ENCODE measurements at regions not wholly inside any gene's neighbourhood (a gene's known extent, or its start where the extent isn't known, plus 50 kb on each side); places are given as distances from the start of the nearest gene placed in this dataset.

DNA sequence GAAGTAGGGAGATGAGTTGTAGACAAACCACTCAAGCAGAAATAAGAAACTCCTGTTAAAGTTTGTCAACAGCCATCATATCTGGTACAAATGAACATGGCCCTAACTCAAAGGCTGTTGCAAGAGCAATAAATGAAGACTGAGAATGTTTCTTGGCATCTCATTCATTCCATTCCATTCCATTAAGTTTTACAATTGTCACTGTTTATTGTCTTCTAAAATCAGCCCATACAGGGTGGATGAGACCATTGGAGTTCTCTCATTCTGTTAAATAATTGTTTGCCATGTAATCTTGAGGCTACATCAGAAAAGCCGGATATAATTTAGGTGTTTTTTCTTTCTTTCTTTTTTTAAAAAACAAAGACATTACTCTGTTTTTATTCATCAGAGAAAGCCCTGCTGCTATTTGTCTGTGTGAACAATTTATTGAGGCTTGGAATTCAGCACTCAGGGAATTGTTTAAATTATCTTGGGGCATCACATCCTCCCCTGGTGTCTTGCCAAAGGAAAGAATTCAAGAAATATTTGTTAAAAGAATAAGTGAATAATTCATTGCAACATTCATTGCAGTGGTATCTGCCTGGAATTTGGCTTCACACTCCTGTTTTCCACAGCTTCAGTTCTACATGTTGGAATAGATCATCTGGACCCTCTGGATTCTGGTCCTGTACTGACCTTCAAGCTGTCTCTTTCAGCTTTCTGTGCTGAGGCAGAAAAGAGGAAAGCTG, 604.5 kb downstream of the PLPP3 start:
- Histone ChIP-seq H3K9ac (no peak overlapping the region), H3K27me3 (replicated peaks; ENCODE audit: insufficient read depth) (no peaks in the 10 kb centered on the region), H3K36me3 (ENCODE audit: low read depth) (no peaks in the 10 kb centered on the region), H3K9me3 (ENCODE audit: low read depth) (no peaks in the 10 kb centered on the region), H3K4me1 (ENCODE audit: insufficient read depth) (peaks cover 48% of the 10 kb centered on the region), H3K4me2 (ENCODE audit: unreplicated experiment) (peak overlapping the region; percentile 30), H3K4me3 (peak overlapping the region; percentile 8), H3K79me2 (ENCODE audit: insufficient read depth) (no peaks in the 10 kb centered on the region), H3K9me2 (ENCODE audit: insufficient read depth) (no peaks in the 10 kb centered on the region), H3F3A (ENCODE audit: insufficient read depth) (peaks cover 32% of the 10 kb centered on the region), H2AFZ (no peak overlapping the region), H3K27ac (peak overlapping the region; percentile 50), H4K20me1 (ENCODE audit: insufficient read depth) (no peaks in the 10 kb centered on the region)
- peak; percentile 83 for DNase-seq
- TF ChIP-seq EZH2 (IDR thresholded peaks at IDR 0.05; ENCODE audit: insufficient read depth, poor library complexity, severe bottlenecking), result no peak
- 0 out of 2 replicates have a peak, but pooled peaks have one; percentile 35 for TF ChIP-seq EZH2phosphoT487 (IDR thresholded peaks at IDR 0.05; ENCODE audit: insufficient read depth, low read depth)
- in situ Hi-C loops (cut with MboI), result no loop called here
- 0% methylated on average over 1 of the region's 1 CpG for WGBS, 2 experiments (ENCODE audit: low coverage in 1 of 2, low lambda C conversion rate in 2 of 2, missing lambda C conversion rate in 2 of 2)

DNA sequence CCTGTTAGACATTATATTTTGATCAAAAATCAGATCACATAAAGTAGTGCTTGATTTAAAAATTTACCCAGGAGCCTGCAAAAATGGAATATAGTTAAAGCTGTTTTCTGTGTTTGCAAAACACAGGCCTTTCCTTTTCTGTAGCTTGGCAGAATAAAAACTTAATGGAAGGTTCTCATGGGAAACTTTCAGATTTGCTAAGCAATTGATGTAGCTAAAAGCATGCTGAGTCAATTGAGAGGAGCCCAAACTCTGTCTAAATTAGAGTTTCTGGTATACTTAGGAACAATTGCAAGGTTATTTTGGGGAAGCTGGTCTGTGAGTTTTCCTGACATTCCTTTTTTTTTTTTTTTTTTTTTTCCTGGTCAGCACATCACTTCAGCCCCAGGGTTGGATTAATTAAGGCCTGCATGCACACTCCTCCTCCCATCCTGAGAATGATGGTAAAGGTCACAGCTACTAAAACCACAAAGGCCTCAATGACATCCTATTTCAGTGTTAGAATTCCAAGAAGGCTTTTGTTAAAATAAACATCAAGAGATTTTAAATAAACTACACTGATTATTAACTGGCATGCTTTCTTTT, 608.7 kb downstream of the PLPP3 start:
- Histone ChIP-seq H3K4me2 (ENCODE audit: unreplicated experiment) (no peak overlapping the region), H3K27me3 (replicated peaks; ENCODE audit: insufficient read depth) (no peaks in the 10 kb centered on the region), H3K9ac (no peak overlapping the region), H3K4me1 (ENCODE audit: insufficient read depth) (peaks cover 47% of the 10 kb centered on the region), H4K20me1 (ENCODE audit: insufficient read depth) (no peaks in the 10 kb centered on the region), H3K36me3 (ENCODE audit: low read depth) (no peaks in the 10 kb centered on the region), H3K9me2 (ENCODE audit: insufficient read depth) (no peaks in the 10 kb centered on the region), H3K79me2 (ENCODE audit: insufficient read depth) (no peaks in the 10 kb centered on the region), H3K4me3 (no peak overlapping the region), H3K27ac (no peak overlapping the region), H3F3A (ENCODE audit: insufficient read depth) (peaks cover 30% of the 10 kb centered on the region), H3K9me3 (ENCODE audit: low read depth) (no peaks in the 10 kb centered on the region), H2AFZ (no peak overlapping the region)
- DNase-seq, result peak; percentile 40
- in situ Hi-C loops (cut with MboI), result no loop called here
- TF ChIP-seq EZH2 (IDR thresholded peaks at IDR 0.05; ENCODE audit: insufficient read depth, poor library complexity, severe bottlenecking) (no peak), EZH2phosphoT487 (IDR thresholded peaks at IDR 0.05; ENCODE audit: insufficient read depth, low read depth) (0 out of 2 replicates have a peak, but pooled peaks have one; percentile 48)

DNA sequence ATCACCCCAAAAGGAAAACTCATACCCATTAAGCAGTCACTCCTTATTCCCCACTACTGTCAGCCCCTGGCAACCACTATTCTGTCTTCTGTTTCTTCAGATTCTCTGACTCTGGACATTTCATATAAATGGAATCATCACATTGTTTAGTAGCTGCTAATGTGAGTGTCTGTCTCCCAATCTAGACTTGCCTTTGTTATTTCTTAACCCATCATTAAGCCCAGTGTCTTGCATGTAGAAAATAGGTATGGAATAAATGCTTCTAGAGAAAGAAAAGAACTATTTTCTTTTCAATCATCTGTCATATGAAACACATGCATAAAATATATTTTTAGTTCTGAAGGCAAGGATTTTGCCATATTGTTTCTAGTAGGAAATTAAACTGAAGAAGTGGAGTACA, 610.0 kb downstream of the PLPP3 start:
- Histone ChIP-seq H3F3A (ENCODE audit: insufficient read depth) (peaks cover 18% of the 10 kb centered on the region), H3K4me2 (ENCODE audit: unreplicated experiment) (no peak overlapping the region), H3K9me2 (ENCODE audit: insufficient read depth) (no peaks in the 10 kb centered on the region), H3K27ac (no peak overlapping the region), H3K4me3 (no peak overlapping the region), H2AFZ (no peak overlapping the region), H3K9ac (no peak overlapping the region), H4K20me1 (ENCODE audit: insufficient read depth) (no peaks in the 10 kb centered on the region), H3K36me3 (ENCODE audit: low read depth) (no peaks in the 10 kb centered on the region), H3K27me3 (replicated peaks; ENCODE audit: insufficient read depth) (no peaks in the 10 kb centered on the region), H3K4me1 (ENCODE audit: insufficient read depth) (peaks cover 34% of the 10 kb centered on the region), H3K79me2 (ENCODE audit: insufficient read depth) (no peaks in the 10 kb centered on the region), H3K9me3 (ENCODE audit: low read depth) (no peaks in the 10 kb centered on the region)
- DNase-seq, result no peak
- no peak for TF ChIP-seq EZH2phosphoT487 (IDR thresholded peaks at IDR 0.05; ENCODE audit: insufficient read depth, low read depth)
- no peak for TF ChIP-seq EZH2 (IDR thresholded peaks at IDR 0.05; ENCODE audit: insufficient read depth, poor library complexity, severe bottlenecking)
- in situ Hi-C loops (cut with MboI), result no loop called here

DNA sequence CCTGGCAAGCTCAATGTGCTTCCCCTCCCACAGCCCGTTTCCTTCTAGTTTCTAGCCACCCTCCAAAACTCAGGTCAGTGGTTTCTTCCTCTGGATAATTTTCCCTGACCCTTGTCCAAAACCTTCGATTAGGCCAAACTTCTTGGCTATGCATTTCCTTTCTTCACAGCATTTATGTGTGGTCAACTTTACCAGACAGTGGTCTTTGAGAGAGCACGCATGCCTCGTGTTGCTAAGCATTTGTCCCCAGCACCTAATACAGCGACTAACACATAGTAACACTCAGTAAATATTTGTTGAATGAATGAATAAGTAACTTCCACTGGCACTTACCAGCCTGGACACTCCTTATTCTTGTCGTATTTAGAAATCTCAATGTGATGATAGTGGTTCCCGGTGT, 610.7 kb downstream of the PLPP3 start:
- 94 to 96% methylated on average over 7 of the region's 7 CpGs for WGBS, 2 experiments (ENCODE audit: low coverage in 1 of 2, low lambda C conversion rate in 2 of 2, missing lambda C conversion rate in 2 of 2)
- DNase-seq, result no peak
- no peaks in the 10 kb centered on the region for H4K20me1 ChIP-seq (ENCODE audit: insufficient read depth)
- H3K4me1 ChIP-seq (ENCODE audit: insufficient read depth), result peaks cover 27% of the 10 kb centered on the region
- H3K27ac ChIP-seq, result no peak overlapping the region
- no peaks in the 10 kb centered on the region for H3K27me3 ChIP-seq (replicated peaks; ENCODE audit: insufficient read depth)
- H3K9ac ChIP-seq, result no peak overlapping the region
- H3K4me3 ChIP-seq, result no peak overlapping the region
- peaks cover 11% of the 10 kb centered on the region for H3F3A ChIP-seq (ENCODE audit: insufficient read depth)
- H3K4me2 ChIP-seq (ENCODE audit: unreplicated experiment), result no peak overlapping the region
- no peaks in the 10 kb centered on the region for H3K9me3 ChIP-seq (ENCODE audit: low read depth)
- in situ Hi-C loops (cut with MboI), result no loop called here
- 0 out of 2 replicates have a peak, but pooled peaks cover 4% of the 10 kb centered on the region for H3K9me2 ChIP-seq (ENCODE audit: insufficient read depth)
- TF ChIP-seq EZH2phosphoT487 (IDR thresholded peaks at IDR 0.05; ENCODE audit: insufficient read depth, low read depth), result no peak
- no peak for TF ChIP-seq EZH2 (IDR thresholded peaks at IDR 0.05; ENCODE audit: insufficient read depth, poor library complexity, severe bottlenecking)
- H2AFZ ChIP-seq, result no peak overlapping the region
- no peaks in the 10 kb centered on the region for H3K79me2 ChIP-seq (ENCODE audit: insufficient read depth)
- no peaks in the 10 kb centered on the region for H3K36me3 ChIP-seq (ENCODE audit: low read depth)
